CD14-positive monocyte (primary cell): ENCODE measurements at regions not wholly inside any gene's neighbourhood (a gene's known extent, or its start where the extent isn't known, plus 50 kb on each side); places are given as distances from the start of the nearest gene placed in this dataset.

Source experiments
- DNase-seq, 3 donors: peaks; one replicate each; pipeline ENCODE4 v3.0.0-alpha.2; 2011 to 2022
- H2AFZ ChIP-seq: 2 replicates; pipeline ENCODE4 v1.6.0; 2012; ENCODE audit warnings: mild to moderate bottlenecking, low read depth, low read length, inconsistent platforms; ENCODE audit not compliant: insufficient read depth, poor library complexity, severe bottlenecking
- H3K27ac ChIP-seq, 2 donors: 1 replicate in 1 of 2; 2 replicates in 1 of 2; pipeline ENCODE4 v1.5.1; 2012 to 2013; ENCODE audit warnings: low read length in 2 of 2, control low read depth in 1 of 2, inconsistent platforms in 1 of 2, low read depth in 1 of 2, mild to moderate bottlenecking in 1 of 2
- H3K27me3 ChIP-seq, 2 donors: one replicate each; pipeline versions ENCODE4 v1.6.0 to v1.6.1; 2011 to 2013; ENCODE audit warnings: low read length in 2 of 2; ENCODE audit not compliant: control insufficient read depth in 2 of 2, insufficient read depth in 2 of 2
- H3K36me3 ChIP-seq, 2 donors: replicated peaks in 1 of 2; 1 replicate in 1 of 2; 2 replicates in 1 of 2; pipeline versions ENCODE4 v1.5.1 to v1.6.1; 2012 to 2013; ENCODE audit warnings: low read length in 2 of 2, control low read depth in 1 of 2, inconsistent platforms in 1 of 2, mild to moderate bottlenecking in 1 of 2; ENCODE audit not compliant: insufficient read depth in 2 of 2, control insufficient read depth in 1 of 2
- H3K4me1 ChIP-seq, 2 donors: 1 replicate in 1 of 2; 2 replicates in 1 of 2; pipeline versions ENCODE4 v1.5.1 to v1.6.1; 2012 to 2013; ENCODE audit warnings: low read length in 2 of 2, control low read depth in 1 of 2, inconsistent platforms in 1 of 2, mild to moderate bottlenecking in 1 of 2, moderate library complexity in 1 of 2; ENCODE audit not compliant: insufficient read depth in 2 of 2, control insufficient read depth in 1 of 2
- H3K4me2 ChIP-seq: replicated peaks from 2 replicates; pipeline ENCODE3; 2012; ENCODE audit warnings: low read length, moderate library complexity, mild to moderate bottlenecking; ENCODE audit not compliant: poor library complexity, severe bottlenecking; ENCODE audit errors: extremely low read depth
- H3K4me3 ChIP-seq, 3 experiments: fragments of 200-600 bp in 1 of 3; sonication (generic) in 1 of 3; replicated peaks in 1 of 3; 1 replicate in 2 of 3; 2 replicates in 1 of 3; pipeline ENCODE4 v1.5.1; 2011 to 2013; ENCODE audit warnings: low read length in 3 of 3, mild to moderate bottlenecking in 3 of 3, control low read depth in 2 of 3, low read depth in 2 of 3, inconsistent platforms in 1 of 3, moderate library complexity in 1 of 3
- H3K79me2 ChIP-seq: 2 replicates; pipeline ENCODE4 v1.6.0; 2012; ENCODE audit warnings: mild to moderate bottlenecking, control low read depth, inconsistent platforms, low read length, moderate library complexity; ENCODE audit not compliant: insufficient read depth
- H3K9ac ChIP-seq: 2 replicates; pipeline ENCODE4 v1.6.0; 2017; ENCODE audit warnings: low read length, mild to moderate bottlenecking; ENCODE audit not compliant: insufficient read depth, poor library complexity, severe bottlenecking
- H3K9me3 ChIP-seq, 2 donors: replicated peaks in 1 of 2; 1 replicate in 1 of 2; 2 replicates in 1 of 2; pipeline versions ENCODE4 v1.5.1 to v1.6.1; 2012 to 2013; ENCODE audit warnings: low read length in 2 of 2, control low read depth in 1 of 2; ENCODE audit not compliant: control insufficient read depth in 1 of 2, insufficient read depth in 1 of 2
- H4K20me1 ChIP-seq: 2 replicates; pipeline ENCODE4 v1.6.0; 2012; ENCODE audit warnings: mild to moderate bottlenecking, low read length, control low read depth, moderate library complexity; ENCODE audit not compliant: insufficient read depth
- H3K27ac Mint-ChIP-seq, 7 donors: one replicate each; pipeline ENCODE4 v1.8.0; 2020; ENCODE audit warnings: mild to moderate bottlenecking in 7 of 7, mixed read lengths in 7 of 7, moderate library complexity in 6 of 7, inconsistent platforms in 2 of 7
- H3K27me3 Mint-ChIP-seq, 3 donors: one replicate each; pipeline ENCODE4 v1.8.0; 2021 to 2022; ENCODE audit warnings: low read depth in 3 of 3, mild to moderate bottlenecking in 3 of 3, mixed read lengths in 3 of 3, moderate library complexity in 3 of 3, inconsistent platforms in 1 of 3
- H3K36me3 Mint-ChIP-seq, 2 donors: one replicate each; pipeline ENCODE4 v1.8.0; 2020; ENCODE audit warnings: mixed read lengths in 2 of 2, inconsistent platforms in 1 of 2, mild to moderate bottlenecking in 1 of 2
- H3K4me1 Mint-ChIP-seq: one replicate; pipeline ENCODE4 v1.8.0; 2020; ENCODE audit warnings: mild to moderate bottlenecking, mixed read lengths
- H3K4me3 Mint-ChIP-seq, 2 donors: one replicate each; pipeline ENCODE4 v1.8.0; 2020; ENCODE audit warnings: mild to moderate bottlenecking in 2 of 2, mixed read lengths in 2 of 2, moderate library complexity in 1 of 2
- H3K9me3 Mint-ChIP-seq, 7 donors: one replicate each; pipeline ENCODE4 v1.8.0; 2020 to 2022; ENCODE audit warnings: mixed read lengths in 7 of 7, mild to moderate bottlenecking in 6 of 7, moderate library complexity in 6 of 7, inconsistent platforms in 2 of 7
- CTCF ChIP-seq: fragments of 200-600 bp; IDR thresholded peaks from one replicate; pipeline ENCODE4 v1.8.0; 2022; ENCODE audit warnings: antibody characterized with exemption, mild to moderate bottlenecking
- WGBS: methylation state at CpG from one replicate; pipeline ENCODE4 v1.1.5; 2013; ENCODE audit warnings: missing lambda C conversion rate; ENCODE audit not compliant: insufficient coverage; 5-methylcytosine and 5-hydroxymethylcytosine counted together
- intact Hi-C, 2 donors: fragments of 100-400 bp; cut with micrococcal nuclease; formaldehyde crosslinking; loops; one replicate each; pipeline versions ENCODE4 v1.15.0 to v1.15.1; 2023

GRCh38 chr3:177789500-177789899, 592.2 kb upstream of the TBL1XR1 start:
- Mint-ChIP-seq H3K27me3 (peaks cover 0 to 2% (median 0%) of the 10 kb centered on the region in 3 donors), H3K27ac (no peak overlapping the region), H3K36me3 (no peaks in the 10 kb centered on the region), H3K9me3 (peaks cover 0 to 2% (median 1%) of the 10 kb centered on the region in 7 donors), H3K4me1 (no peaks in the 10 kb centered on the region), H3K4me3 (no peak overlapping the region)
- no peak overlapping the region for H2AFZ ChIP-seq
- no CpG with 5 or more reads among the region's 2 CpGs for WGBS
- H3K4me3 ChIP-seq, result no peak overlapping the region
- H3K4me2 ChIP-seq, result no peak overlapping the region
- intact Hi-C loops, result no loop called here
- no peaks in the 10 kb centered on the region for H3K9me3 ChIP-seq
- H3K79me2 ChIP-seq, result no peaks in the 10 kb centered on the region
- no peaks in the 10 kb centered on the region for H3K36me3 ChIP-seq
- H3K9ac ChIP-seq, result no peak overlapping the region
- no peaks in the 10 kb centered on the region for H3K27me3 ChIP-seq
- H3K4me1 ChIP-seq, result no peaks in the 10 kb centered on the region
- H4K20me1 ChIP-seq, result no peaks in the 10 kb centered on the region
- H3K27ac ChIP-seq, result no peak overlapping the region
- no peak for DNase-seq
- no peak for TF ChIP-seq CTCF

- intact Hi-C loops, result no loop called here
- WGBS, result no CpG with 5 or more reads among the region's 6 CpGs
- Histone ChIP-seq H3K4me3 (no peak overlapping the region), H2AFZ (no peak overlapping the region), H3K79me2 (no peaks in the 10 kb centered on the region), H3K27me3 (no peaks in the 10 kb centered on the region), H3K9me3 (no peaks in the 10 kb centered on the region), H3K36me3 (no peaks in the 10 kb centered on the region), H3K4me1 (no peaks in the 10 kb centered on the region), H4K20me1 (no peaks in the 10 kb centered on the region), H3K4me2 (no peak overlapping the region), H3K27ac (no peak overlapping the region), H3K9ac (no peak overlapping the region)
- H3K4me3 Mint-ChIP-seq, result no peak overlapping the region
- no peaks in the 10 kb centered on the region for H3K4me1 Mint-ChIP-seq
- TF ChIP-seq CTCF, result no peak
- no peak overlapping the region for H3K27ac Mint-ChIP-seq
- peaks cover 0 to 2% (median 1%) of the 10 kb centered on the region in 7 donors for H3K9me3 Mint-ChIP-seq
- H3K36me3 Mint-ChIP-seq, result peaks cover 0 to 1% of the 10 kb centered on the region in 2 donors
- DNase-seq, result no peak
- no peaks in the 10 kb centered on the region for H3K27me3 Mint-ChIP-seq
Measured at GRCh38 chr3:177792311-177793030, 595.2 kb upstream of the TBL1XR1 start.
